PFSK-1 (cell line): ENCODE measurements at regions not wholly inside any gene's neighbourhood (a gene's known extent, or its start where the extent isn't known, plus 50 kb on each side); places are given as distances from the start of the nearest gene placed in this dataset.

Experiments
- FOXP2 ChIP-seq: optimal IDR thresholded peaks from 2 replicates; pipeline ENCODE3; 2011; ENCODE audit warnings: borderline replicate concordance, control low read depth, inconsistent platforms; ENCODE audit not compliant: insufficient read depth; ENCODE audit errors: extremely low read length, extremely low read depth
- POLR2AphosphoS5 ChIP-seq: IDR thresholded peaks from 2 replicates; pipeline ENCODE4 v1.6.1; 2012; ENCODE audit warnings: low read depth, mild to moderate bottlenecking, control low read depth, low read length, moderate library complexity
- SIN3A ChIP-seq: IDR thresholded peaks from 2 replicates; pipeline ENCODE4 v1.6.1; 2012; ENCODE audit warnings: mild to moderate bottlenecking, low read length, moderate library complexity, borderline replicate concordance; ENCODE audit not compliant: insufficient read depth
- TAF1 ChIP-seq: IDR thresholded peaks from 2 replicates; pipeline ENCODE4 v1.6.1; 2012; ENCODE audit warnings: low read length, control low read depth, borderline replicate concordance; ENCODE audit not compliant: insufficient read depth
- TF ChIP-seq, protein P1 (sequence below), 2 experiments: IDR thresholded peaks; 2 replicates each; pipeline versions ENCODE4 v1.6.1 to v1.8.0; 2011 to 2012; ENCODE audit warnings: low read depth in 2 of 2, low read length in 2 of 2, control low read depth in 1 of 2, inconsistent platforms in 1 of 2, mild to moderate bottlenecking in 1 of 2, moderate library complexity in 1 of 2; ENCODE audit not compliant: insufficient read depth in 1 of 2

DNA sequence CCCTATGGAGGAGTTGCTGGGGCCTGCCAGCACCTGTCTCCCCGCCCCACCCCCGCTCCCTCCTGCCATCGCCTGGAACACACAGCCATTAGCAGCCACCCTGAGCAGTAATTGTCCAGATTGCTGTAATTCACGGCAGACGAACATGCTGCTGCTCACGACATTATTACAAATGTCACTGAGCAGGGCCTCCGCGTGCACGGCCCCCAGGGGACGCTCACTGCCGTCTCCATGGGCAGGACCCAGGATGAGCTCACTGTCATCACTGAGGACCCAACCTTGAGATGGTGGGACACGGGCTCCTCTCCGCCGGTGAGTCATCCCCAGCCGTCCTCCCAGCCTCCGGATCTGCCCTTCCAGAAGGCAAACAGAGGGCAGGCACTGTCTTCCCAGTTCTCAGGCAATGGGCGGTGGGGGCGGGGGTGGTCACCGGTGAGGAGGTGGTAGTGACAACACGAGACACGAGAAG is 100.4 kb downstream of the RFLNA start:
- TF ChIP-seq, protein P1, sequence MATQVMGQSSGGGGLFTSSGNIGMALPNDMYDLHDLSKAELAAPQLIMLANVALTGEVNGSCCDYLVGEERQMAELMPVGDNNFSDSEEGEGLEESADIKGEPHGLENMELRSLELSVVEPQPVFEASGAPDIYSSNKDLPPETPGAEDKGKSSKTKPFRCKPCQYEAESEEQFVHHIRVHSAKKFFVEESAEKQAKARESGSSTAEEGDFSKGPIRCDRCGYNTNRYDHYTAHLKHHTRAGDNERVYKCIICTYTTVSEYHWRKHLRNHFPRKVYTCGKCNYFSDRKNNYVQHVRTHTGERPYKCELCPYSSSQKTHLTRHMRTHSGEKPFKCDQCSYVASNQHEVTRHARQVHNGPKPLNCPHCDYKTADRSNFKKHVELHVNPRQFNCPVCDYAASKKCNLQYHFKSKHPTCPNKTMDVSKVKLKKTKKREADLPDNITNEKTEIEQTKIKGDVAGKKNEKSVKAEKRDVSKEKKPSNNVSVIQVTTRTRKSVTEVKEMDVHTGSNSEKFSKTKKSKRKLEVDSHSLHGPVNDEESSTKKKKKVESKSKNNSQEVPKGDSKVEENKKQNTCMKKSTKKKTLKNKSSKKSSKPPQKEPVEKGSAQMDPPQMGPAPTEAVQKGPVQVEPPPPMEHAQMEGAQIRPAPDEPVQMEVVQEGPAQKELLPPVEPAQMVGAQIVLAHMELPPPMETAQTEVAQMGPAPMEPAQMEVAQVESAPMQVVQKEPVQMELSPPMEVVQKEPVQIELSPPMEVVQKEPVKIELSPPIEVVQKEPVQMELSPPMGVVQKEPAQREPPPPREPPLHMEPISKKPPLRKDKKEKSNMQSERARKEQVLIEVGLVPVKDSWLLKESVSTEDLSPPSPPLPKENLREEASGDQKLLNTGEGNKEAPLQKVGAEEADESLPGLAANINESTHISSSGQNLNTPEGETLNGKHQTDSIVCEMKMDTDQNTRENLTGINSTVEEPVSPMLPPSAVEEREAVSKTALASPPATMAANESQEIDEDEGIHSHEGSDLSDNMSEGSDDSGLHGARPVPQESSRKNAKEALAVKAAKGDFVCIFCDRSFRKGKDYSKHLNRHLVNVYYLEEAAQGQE (IDR thresholded peaks at IDR 0.05; ENCODE audit: insufficient read depth in 1 of 2, low read depth in 2 of 2, low read length in 2 of 2), result no peak
- no peak for TF ChIP-seq TAF1
- TF ChIP-seq POLR2AphosphoS5, result no peak
- no peak for TF ChIP-seq FOXP2
- TF ChIP-seq SIN3A, result no peak

DNA sequence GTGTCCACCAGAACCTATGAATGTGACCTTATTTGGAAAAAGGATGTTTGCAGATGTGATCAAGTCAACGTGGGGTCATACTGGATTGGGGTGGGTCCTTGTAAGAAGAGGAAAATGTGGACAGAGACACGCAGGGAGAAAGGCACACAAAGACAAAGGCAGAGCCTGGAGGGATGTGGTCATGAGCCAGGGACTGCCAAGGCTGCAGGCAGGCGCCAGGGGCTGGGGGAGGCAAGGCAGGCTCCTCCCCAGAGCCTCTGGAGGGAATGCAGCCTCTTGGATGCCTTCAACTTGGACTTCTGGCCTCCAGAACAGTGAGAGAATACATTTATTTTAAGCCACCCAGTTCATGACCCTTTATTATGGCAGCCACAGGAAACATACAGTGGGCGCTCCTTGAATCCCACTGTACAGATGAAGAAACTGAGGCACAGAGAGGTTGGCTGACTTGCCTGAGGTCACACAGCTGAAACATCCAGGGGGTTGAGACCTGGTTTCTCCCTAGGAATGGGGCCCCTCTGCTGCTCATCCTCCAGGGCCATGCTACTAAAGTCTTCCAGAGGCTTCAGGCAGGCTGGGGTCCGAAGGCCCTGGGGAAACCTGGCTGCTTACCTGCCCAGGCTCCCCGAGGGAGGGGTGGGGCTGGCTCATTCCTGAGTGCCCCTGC is 99.7 kb downstream of the RFLNA start:
- TF ChIP-seq, protein P1 (IDR thresholded peaks at IDR 0.05; ENCODE audit: insufficient read depth in 1 of 2, low read depth in 2 of 2, low read length in 2 of 2), result no peak
- no peak for TF ChIP-seq SIN3A
- no peak for TF ChIP-seq POLR2AphosphoS5
- TF ChIP-seq FOXP2, result no peak
- no peak for TF ChIP-seq TAF1

DNA sequence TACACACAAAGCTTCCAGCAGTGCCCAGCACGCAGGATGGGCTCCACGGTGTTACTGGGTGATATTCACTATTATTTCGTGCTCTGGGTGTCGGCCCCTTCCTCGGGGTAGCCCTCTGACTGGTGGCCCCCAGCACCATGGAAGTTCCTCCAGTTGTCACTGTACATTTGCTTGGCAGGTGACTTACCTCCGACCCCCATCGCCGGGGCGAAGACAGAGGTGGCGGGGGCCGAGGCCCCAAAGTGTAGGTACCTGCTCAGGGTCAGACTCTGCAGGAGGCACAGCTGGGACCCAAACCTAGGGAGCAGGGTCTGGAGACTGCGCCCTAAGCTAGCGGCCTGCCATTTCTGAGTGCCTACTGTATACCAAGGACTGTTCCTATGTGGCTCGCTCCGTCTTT is 98.9 kb downstream of the RFLNA start:
- TF ChIP-seq, protein P1 (IDR thresholded peaks at IDR 0.05; ENCODE audit: insufficient read depth in 1 of 2, low read depth in 2 of 2, low read length in 2 of 2), result no peak
- TF ChIP-seq POLR2AphosphoS5, result no peak
- no peak for TF ChIP-seq FOXP2
- no peak for TF ChIP-seq SIN3A
- TF ChIP-seq TAF1, result no peak

DNA sequence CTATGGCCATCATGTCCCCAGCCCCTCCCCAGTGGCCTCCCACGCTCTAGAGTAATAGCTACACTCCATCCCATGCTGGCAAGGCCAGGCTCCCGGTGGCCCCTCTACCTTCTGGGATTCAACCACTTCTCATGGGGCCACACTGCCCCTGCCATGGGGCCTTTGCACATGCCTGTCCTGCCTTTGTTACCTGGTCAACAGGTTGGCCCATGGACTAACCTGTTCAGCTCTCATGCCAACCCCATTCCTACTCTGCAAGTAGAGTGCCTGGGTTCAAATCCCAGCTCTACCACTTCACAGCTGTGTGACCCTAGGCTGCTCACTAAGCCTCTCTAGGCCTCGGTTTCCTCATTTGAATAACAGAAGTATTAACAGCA is 98.5 kb downstream of the RFLNA start:
- no peak for TF ChIP-seq FOXP2
- TF ChIP-seq SIN3A, result no peak
- TF ChIP-seq, protein P1 (IDR thresholded peaks at IDR 0.05; ENCODE audit: insufficient read depth in 1 of 2, low read depth in 2 of 2, low read length in 2 of 2), result no peak
- TF ChIP-seq TAF1, result no peak
- no peak for TF ChIP-seq POLR2AphosphoS5
